ENCODE measurements at regions not wholly inside any gene's neighbourhood (a gene's known extent, or its start where the extent isn't known, plus 50 kb on each side); places are given as distances from the start of the nearest gene placed in this dataset.

GRCh38 chr2:143909577-143910353 lies 610.2 kb downstream of the ZEB2 start:
- DNase-seq (ENCODE audit: low spot score, unreplicated experiment): no peak
- H3K27ac Mint-ChIP-seq: no peak overlapping the region
- H3K9me3 Mint-ChIP-seq (ENCODE audit: low read depth): no peaks in the 10 kb centered on the region
- no peaks in the 10 kb centered on the region for H3K4me1 Mint-ChIP-seq (ENCODE audit: low read depth)
- peaks cover 3% of the 10 kb centered on the region for H3K27me3 Mint-ChIP-seq
- no peak overlapping the region for H3K4me3 Mint-ChIP-seq (ENCODE audit: low read depth)
- H3K36me3 Mint-ChIP-seq (ENCODE audit: insufficient read depth): no peaks in the 10 kb centered on the region
- TF ChIP-seq CTCF (IDR thresholded peaks at IDR 0.05; ENCODE audit: unreplicated experiment): no peak

- no peak for DNase-seq (ENCODE audit: low spot score, unreplicated experiment)
- no peak for TF ChIP-seq CTCF (IDR thresholded peaks at IDR 0.05; ENCODE audit: unreplicated experiment)
- no peak overlapping the region for H3K27ac Mint-ChIP-seq
- no peak overlapping the region for H3K4me3 Mint-ChIP-seq (ENCODE audit: low read depth)
- H3K27me3 Mint-ChIP-seq: peaks cover 3% of the 10 kb centered on the region
- H3K36me3 Mint-ChIP-seq (ENCODE audit: insufficient read depth): no peaks in the 10 kb centered on the region
- H3K9me3 Mint-ChIP-seq (ENCODE audit: low read depth): no peaks in the 10 kb centered on the region
- H3K4me1 Mint-ChIP-seq (ENCODE audit: low read depth): no peaks in the 10 kb centered on the region
These were observed 611.1 kb downstream of the ZEB2 start for GRCh38 chr2:143908843-143909242.

- TF ChIP-seq CTCF (IDR thresholded peaks at IDR 0.05; ENCODE audit: unreplicated experiment): no peak
- Mint-ChIP-seq H3K4me1 (ENCODE audit: low read depth) (peaks cover 2% of the 10 kb centered on the region), H3K27me3 (peaks cover 3% of the 10 kb centered on the region), H3K9me3 (ENCODE audit: low read depth) (no peaks in the 10 kb centered on the region), H3K36me3 (ENCODE audit: insufficient read depth) (no peaks in the 10 kb centered on the region), H3K27ac (no peak overlapping the region), H3K4me3 (ENCODE audit: low read depth) (no peak overlapping the region)
- no peak for DNase-seq (ENCODE audit: low spot score, unreplicated experiment)
These were observed 612.1 kb downstream of the ZEB2 start for GRCh38 chr2:143907801-143908200.

- no peak for TF ChIP-seq CTCF (IDR thresholded peaks at IDR 0.05; ENCODE audit: unreplicated experiment)
- Mint-ChIP-seq H3K4me3 (ENCODE audit: low read depth) (no peak overlapping the region), H3K9me3 (ENCODE audit: low read depth) (no peaks in the 10 kb centered on the region), H3K4me1 (ENCODE audit: low read depth) (peaks cover 4% of the 10 kb centered on the region), H3K27ac (no peak overlapping the region), H3K36me3 (ENCODE audit: insufficient read depth) (no peaks in the 10 kb centered on the region), H3K27me3 (peaks cover 3% of the 10 kb centered on the region)
- DNase-seq (ENCODE audit: low spot score, unreplicated experiment): no peak
These were observed 613.1 kb downstream of the ZEB2 start for GRCh38 chr2:143906850-143907249.

- H3K36me3 Mint-ChIP-seq (ENCODE audit: insufficient read depth): no peaks in the 10 kb centered on the region
- peaks cover 3% of the 10 kb centered on the region for H3K27me3 Mint-ChIP-seq
- H3K27ac Mint-ChIP-seq: no peak overlapping the region
- TF ChIP-seq CTCF (IDR thresholded peaks at IDR 0.05; ENCODE audit: unreplicated experiment): no peak
- peaks cover 4% of the 10 kb centered on the region for H3K4me1 Mint-ChIP-seq (ENCODE audit: low read depth)
- DNase-seq (ENCODE audit: low spot score, unreplicated experiment): no peak
- H3K9me3 Mint-ChIP-seq (ENCODE audit: low read depth): no peaks in the 10 kb centered on the region
- no peak overlapping the region for H3K4me3 Mint-ChIP-seq (ENCODE audit: low read depth)
These were observed 614.3 kb downstream of the ZEB2 start for GRCh38 chr2:143905587-143905986.

All from progenitor cell of endocrine pancreas (in vitro differentiated cells).